ENCODE measurements at regions not wholly inside any gene's neighbourhood (a gene's known extent, or its start where the extent isn't known, plus 50 kb on each side); places are given as distances from the start of the nearest gene placed in this dataset.

DNA sequence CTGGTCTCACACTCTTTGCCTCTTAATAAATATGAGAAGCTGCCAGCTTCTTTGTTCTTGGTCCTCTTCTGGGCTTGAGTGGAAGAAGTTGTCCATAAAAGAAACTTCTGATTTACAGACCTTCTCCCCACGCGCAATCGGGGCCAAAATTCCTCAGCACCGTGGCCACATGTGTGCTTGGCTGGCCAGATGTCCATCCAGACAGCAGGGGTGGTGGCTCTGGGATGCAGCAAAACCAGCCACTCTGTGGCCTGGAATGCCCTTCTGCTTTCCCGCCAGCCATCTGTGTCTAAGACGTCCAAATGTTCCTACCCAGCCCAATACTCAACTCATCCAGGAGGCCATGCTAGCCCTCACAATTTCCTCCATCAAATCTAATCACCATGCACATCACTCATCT is 250.8 kb downstream of the EN1 start:
- TF ChIP-seq CTCF (IDR thresholded peaks at IDR 0.05; ENCODE audit: low read depth, low read length) (no peak), POLR2A (IDR thresholded peaks at IDR 0.05; ENCODE audit: extremely low read depth, insufficient read length) (no peak), MYC (IDR thresholded peaks at IDR 0.05; ENCODE audit: low read depth, low read length) (no peak)
- TF ChIP-seq, protein P1, sequence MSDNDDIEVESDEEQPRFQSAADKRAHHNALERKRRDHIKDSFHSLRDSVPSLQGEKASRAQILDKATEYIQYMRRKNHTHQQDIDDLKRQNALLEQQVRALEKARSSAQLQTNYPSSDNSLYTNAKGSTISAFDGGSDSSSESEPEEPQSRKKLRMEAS (IDR thresholded peaks at IDR 0.05; ENCODE audit: low read depth, low read length), result no peak
